Heart right ventricle (tissue), 16 donors: ENCODE measurements at regions not wholly inside any gene's neighbourhood (a gene's known extent, or its start where the extent isn't known, plus 50 kb on each side); places are given as distances from the start of the nearest gene placed in this dataset.

Experiments used
- ATAC-seq, 8 donors: fragments of 200-7000 bp; cut with Tn5 transposase; one replicate each; pipeline ENCODE4 v1.9.1; 2020; ENCODE audit warnings: mild to moderate bottlenecking in 8 of 8, moderate library complexity in 8 of 8, moderate number of reproducible peaks in 1 of 8
- DNase-seq, 2 donors: peaks; one replicate each; pipeline ENCODE4 v3.0.0-alpha.2; 2020
- H3K27ac ChIP-seq, 10 donors: fragments of 200-600 bp; sonication (generic) in 2 of 10; one replicate each; pipeline versions ENCODE4 v1.5.0 to v1.8.0; 2020 to 2022; ENCODE audit warnings: mild to moderate bottlenecking in 3 of 10
- H3K27me3 ChIP-seq, 7 donors: fragments of 200-600 bp; one replicate each; pipeline ENCODE4 v1.8.0; 2021 to 2022; ENCODE audit warnings: mild to moderate bottlenecking in 2 of 7
- H3K36me3 ChIP-seq, 9 donors: fragments of 200-600 bp; sonication (generic) in 1 of 9; one replicate each; pipeline versions ENCODE4 v1.5.0 to v1.8.0; 2020 to 2022; ENCODE audit warnings: mild to moderate bottlenecking in 2 of 9
- H3K4me1 ChIP-seq, 9 donors: fragments of 200-600 bp; sonication (generic) in 1 of 9; one replicate each; pipeline versions ENCODE4 v1.5.0 to v1.8.0; 2020 to 2022; ENCODE audit warnings: mild to moderate bottlenecking in 4 of 9
- H3K4me3 ChIP-seq, 10 donors: fragments of 200-600 bp; sonication (generic) in 2 of 10; one replicate each; pipeline versions ENCODE4 v1.5.0 to v1.8.0; 2020 to 2022; ENCODE audit warnings: mild to moderate bottlenecking in 7 of 10, moderate library complexity in 2 of 10
- H3K9me3 ChIP-seq, 11 donors: fragments of 200-600 bp in 10 of 11; sonication (generic) in 2 of 11; one replicate each; pipeline versions ENCODE4 v1.5.0 to v1.8.0; 2013 to 2022; ENCODE audit warnings: mild to moderate bottlenecking in 2 of 11, control low read depth in 1 of 11, moderate library complexity in 1 of 11
- WGBS, 2 donors: extraction: QIAGEN DNeasy Blood & Tissue Kit; methylation state at CpG; one replicate each; pipeline ENCODE4 v1.1.7; 2013; ENCODE audit warnings: inconsistent platforms in 1 of 2; 5-methylcytosine and 5-hydroxymethylcytosine counted together
- intact Hi-C, 10 donors: fragments of 100-400 bp; cut with DNase I; formaldehyde crosslinking; loops; one replicate each; pipeline versions ENCODE4 v1.11.1 to v1.14.2; 2022
- TF ChIP-seq, protein P1 (sequence below), 9 donors: fragments of 200-600 bp; sonication (generic) in 2 of 9; IDR thresholded peaks; one replicate each; pipeline versions ENCODE4 v1.5.0 to v1.8.0; 2021 to 2022; ENCODE audit warnings: antibody characterized with exemption in 9 of 9, mild to moderate bottlenecking in 5 of 9, moderate library complexity in 1 of 9
- donor health status: Arrhythmogenic right ventricular cardiomyopathy.
- donor health status: ischemic (EF 13 %, LVEDD 7.1; RV severe dilation, severe dysfunction).
- donor health status: healthy with polysubstance abuse.
- donor health status: DM: no; HTN: yes; CAD: no.
- donor health status: DM: no; HTN: no; CAD: no.
- donor health status: ischemic (EF 25% LVEDD 6.9; RV normal size, moderate dysfunction).
- donor health status: ischemic (EF 25% LVEDD 5.7; RV mildly dilated, moderate dysfunction).
- donor health status: healthy.
- donor health status: DM: yes; HTN: yes; CAD: no.
- donor health status: Ischemic cardiomyopathy.
- donor health status: ischemic (EF 35%, LVEDD 5.7; RV mildly dilated, moderate dysfunction).
- donor health status: nonischemic (EF 11% LVEDD 7.7; RV severe dilation, severe dysfunction).
- donor health status: DM: yes; HTN: yes; CAD: no.
- donor health status: PGD.
- donor health status: ischemic (EF 29% LVEDD 5.4; RV normal size, mild dysfunction).
- donor health status: nonischemic (EF 23%, LVEDD 6.1; RV moderate dilation, normal function).

- Histone ChIP-seq H3K4me1 (no peaks in the 10 kb centered on the region), H3K9me3 (peaks cover 0 to 19% (median 0%) of the 10 kb centered on the region in 11 donors), H3K27ac (no peak overlapping the region), H3K4me3 (no peak overlapping the region), H3K27me3 (no peaks in the 10 kb centered on the region), H3K36me3 (no peaks in the 10 kb centered on the region)
- intact Hi-C loops: no loop called here
- 92 to 100% methylated on average over 2 of the region's 2 CpGs for WGBS, 2 donors
- TF ChIP-seq, protein P1, sequence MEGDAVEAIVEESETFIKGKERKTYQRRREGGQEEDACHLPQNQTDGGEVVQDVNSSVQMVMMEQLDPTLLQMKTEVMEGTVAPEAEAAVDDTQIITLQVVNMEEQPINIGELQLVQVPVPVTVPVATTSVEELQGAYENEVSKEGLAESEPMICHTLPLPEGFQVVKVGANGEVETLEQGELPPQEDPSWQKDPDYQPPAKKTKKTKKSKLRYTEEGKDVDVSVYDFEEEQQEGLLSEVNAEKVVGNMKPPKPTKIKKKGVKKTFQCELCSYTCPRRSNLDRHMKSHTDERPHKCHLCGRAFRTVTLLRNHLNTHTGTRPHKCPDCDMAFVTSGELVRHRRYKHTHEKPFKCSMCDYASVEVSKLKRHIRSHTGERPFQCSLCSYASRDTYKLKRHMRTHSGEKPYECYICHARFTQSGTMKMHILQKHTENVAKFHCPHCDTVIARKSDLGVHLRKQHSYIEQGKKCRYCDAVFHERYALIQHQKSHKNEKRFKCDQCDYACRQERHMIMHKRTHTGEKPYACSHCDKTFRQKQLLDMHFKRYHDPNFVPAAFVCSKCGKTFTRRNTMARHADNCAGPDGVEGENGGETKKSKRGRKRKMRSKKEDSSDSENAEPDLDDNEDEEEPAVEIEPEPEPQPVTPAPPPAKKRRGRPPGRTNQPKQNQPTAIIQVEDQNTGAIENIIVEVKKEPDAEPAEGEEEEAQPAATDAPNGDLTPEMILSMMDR (IDR thresholded peaks at IDR 0.05): no peak
- no peak for ATAC-seq
- no peak for DNase-seq
These were observed 63.6 kb upstream of the TSPAN5 start for GRCh38 chr4:98722000-98722399.

DNA sequence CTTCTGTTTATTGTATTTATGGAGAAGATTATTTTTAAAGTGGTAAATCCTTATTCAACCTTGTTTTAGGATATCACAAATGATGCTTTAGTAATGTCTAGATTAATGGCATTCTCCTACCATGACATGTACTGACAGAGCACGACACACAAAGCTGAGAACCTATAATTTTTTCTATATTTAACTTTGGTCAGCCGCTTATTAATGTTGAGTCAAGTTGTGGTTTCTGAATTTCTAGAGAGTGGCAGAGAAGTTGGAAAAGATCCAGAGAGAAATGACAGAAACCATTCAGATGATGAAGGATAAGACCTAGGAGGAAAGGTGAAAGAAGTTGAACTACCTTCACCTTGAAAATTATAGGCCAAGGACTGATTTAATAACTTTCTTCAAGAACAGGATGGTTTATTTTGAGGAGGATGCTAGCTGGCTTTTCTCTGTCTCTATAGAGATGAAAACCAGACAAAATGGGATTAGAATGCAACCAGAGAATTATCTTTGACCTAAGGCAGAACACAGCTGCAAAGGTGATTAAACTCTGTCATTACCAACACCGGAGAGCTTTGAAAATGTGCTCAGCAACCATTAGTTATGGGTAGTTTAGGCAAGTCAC, 62.6 kb upstream of the TSPAN5 start:
- Histone ChIP-seq H3K4me1 (no peaks in the 10 kb centered on the region), H3K4me3 (no peak overlapping the region), H3K27ac (no peak overlapping the region), H3K27me3 (no peaks in the 10 kb centered on the region), H3K9me3 (peaks cover 0 to 19% (median 0%) of the 10 kb centered on the region in 11 donors), H3K36me3 (no peaks in the 10 kb centered on the region)
- intact Hi-C loops: no loop called here
- no peak for DNase-seq
- no peak for ATAC-seq
- TF ChIP-seq, protein P1 (IDR thresholded peaks at IDR 0.05): no peak
- WGBS, 2 donors: 70 to 72% methylated on average over 3 of the region's 3 CpGs

GRCh38 chr4:98716796-98717195, 58.4 kb upstream of the TSPAN5 start:
- TF ChIP-seq, protein P1 (IDR thresholded peaks at IDR 0.05): no peak
- no peaks in the 10 kb centered on the region for H3K36me3 ChIP-seq
- intact Hi-C loops: no loop called here

GRCh38 chr4:98712607-98713006, 54.2 kb upstream of the TSPAN5 start:
- Histone ChIP-seq H3K4me3 (no peak overlapping the region), H3K27ac (no peak overlapping the region), H3K9me3 (peaks cover 0 to 5% (median 0%) of the 10 kb centered on the region in 11 donors), H3K36me3 (no peaks in the 10 kb centered on the region), H3K4me1 (no peaks in the 10 kb centered on the region), H3K27me3 (no peaks in the 10 kb centered on the region)
- TF ChIP-seq, protein P1 (IDR thresholded peaks at IDR 0.05): no peak
- ATAC-seq (no peak), DNase-seq (no peak)
- 70 to 87% methylated on average over 2 of the region's 2 CpGs for WGBS, 2 donors
- intact Hi-C loops: no loop called here

More at GRCh38 chr4:98716796-98717195, 58.4 kb upstream of the TSPAN5 start:
- no peak overlapping the region for H3K27ac ChIP-seq
- H3K4me3 ChIP-seq: no peak overlapping the region
- H3K27me3 ChIP-seq: no peaks in the 10 kb centered on the region
- ATAC-seq: no peak
- no peak for DNase-seq
- H3K9me3 ChIP-seq: no peaks in the 10 kb centered on the region
- H3K4me1 ChIP-seq: no peaks in the 10 kb centered on the region
